ENCODE measurements at regions not wholly inside any gene's neighbourhood (a gene's known extent, or its start where the extent isn't known, plus 50 kb on each side); places are given as distances from the start of the nearest gene placed in this dataset.

DNA sequence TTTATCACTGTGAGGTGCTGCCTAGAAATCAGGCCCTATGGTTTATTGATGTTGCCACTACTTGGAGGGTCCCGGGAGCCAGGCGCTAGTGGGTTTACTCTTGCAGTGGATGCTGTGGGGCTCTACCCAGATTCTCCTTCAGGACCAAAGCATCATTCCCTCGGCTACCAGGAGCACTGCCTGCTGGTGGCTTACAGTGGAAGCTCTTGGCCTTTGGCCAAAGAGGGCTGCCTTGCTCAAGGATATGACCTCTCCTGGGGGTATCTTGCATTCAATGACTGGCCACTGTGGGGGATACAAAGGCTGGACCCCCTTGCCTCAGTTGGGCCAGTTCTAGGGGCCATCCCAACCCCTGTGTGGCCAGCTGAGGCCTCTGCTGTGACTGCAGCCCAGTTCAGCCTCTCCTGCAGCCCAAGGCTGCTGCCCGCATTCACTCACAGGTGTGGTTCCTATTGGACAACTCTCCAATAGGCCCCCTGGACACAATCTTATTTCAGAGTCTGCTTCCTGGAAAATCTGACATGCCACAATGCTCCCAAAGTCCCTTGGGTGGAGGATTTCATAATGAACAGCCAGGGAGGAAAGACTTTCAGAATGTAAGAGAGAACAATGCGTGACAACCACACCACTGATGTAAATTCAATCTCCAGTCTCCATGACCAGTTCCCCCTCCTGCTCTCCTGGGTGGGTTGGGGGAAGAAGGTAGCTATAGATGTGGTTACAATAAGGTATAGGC is 196.3 kb downstream of the SNX10 start:
- DNase-seq (ENCODE audit: low spot score): no peak

DNA sequence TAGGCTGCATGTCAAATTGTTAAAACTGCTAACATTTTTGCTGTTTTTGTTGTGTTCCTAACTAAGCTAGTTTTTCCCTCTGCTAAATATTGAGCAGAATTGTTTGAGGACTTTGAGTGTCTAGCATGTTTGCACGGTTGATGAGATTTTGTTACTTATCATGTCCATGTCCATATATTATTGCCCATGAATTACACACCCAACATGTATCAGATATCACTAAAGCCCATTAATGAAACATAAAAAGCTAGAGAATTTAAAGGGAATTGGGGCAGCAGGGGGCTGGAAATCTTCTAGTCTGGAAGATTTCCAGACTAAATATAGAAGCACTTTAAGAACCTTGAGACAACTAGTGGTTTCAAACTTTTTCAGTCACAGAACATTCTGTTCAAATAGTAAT is 197.7 kb downstream of the SNX10 start:
- DNase-seq (ENCODE audit: low spot score): no peak

DNA sequence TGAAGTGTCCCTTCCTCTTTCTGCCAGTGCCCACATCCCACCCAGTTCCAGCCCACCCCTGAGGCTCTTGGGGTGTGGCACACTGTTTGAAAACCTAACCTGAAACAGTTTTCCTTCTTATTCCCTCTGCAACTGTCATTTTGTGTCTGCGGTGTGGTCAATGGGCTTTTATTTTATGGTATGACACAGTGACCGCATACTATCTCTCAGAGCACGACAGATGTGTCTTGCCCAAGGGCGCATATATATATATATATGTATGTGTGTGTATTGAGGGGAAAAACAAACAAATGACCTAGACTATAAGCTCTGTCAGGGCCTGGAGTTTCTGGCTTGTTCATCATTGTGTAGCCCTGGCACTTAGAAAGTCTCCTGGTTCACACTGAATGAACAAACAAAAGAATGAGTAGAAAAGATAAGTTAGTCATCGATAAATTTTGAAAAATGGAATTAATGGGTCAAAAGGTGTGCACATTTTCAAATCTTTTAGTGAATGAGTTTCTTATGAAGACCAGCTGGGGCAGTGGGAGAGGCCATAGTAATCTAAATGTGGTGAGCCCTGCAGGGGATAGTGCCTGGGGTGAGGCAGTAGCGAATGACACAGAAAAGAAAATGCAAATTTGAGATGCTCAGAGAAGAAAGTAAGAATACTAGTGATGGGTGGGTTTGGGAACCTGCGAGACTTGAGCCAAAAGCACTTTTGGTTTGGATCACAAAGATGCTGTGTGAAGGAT is 198.4 kb downstream of the SNX10 start:
- no peak for DNase-seq (ENCODE audit: low spot score)

DNA sequence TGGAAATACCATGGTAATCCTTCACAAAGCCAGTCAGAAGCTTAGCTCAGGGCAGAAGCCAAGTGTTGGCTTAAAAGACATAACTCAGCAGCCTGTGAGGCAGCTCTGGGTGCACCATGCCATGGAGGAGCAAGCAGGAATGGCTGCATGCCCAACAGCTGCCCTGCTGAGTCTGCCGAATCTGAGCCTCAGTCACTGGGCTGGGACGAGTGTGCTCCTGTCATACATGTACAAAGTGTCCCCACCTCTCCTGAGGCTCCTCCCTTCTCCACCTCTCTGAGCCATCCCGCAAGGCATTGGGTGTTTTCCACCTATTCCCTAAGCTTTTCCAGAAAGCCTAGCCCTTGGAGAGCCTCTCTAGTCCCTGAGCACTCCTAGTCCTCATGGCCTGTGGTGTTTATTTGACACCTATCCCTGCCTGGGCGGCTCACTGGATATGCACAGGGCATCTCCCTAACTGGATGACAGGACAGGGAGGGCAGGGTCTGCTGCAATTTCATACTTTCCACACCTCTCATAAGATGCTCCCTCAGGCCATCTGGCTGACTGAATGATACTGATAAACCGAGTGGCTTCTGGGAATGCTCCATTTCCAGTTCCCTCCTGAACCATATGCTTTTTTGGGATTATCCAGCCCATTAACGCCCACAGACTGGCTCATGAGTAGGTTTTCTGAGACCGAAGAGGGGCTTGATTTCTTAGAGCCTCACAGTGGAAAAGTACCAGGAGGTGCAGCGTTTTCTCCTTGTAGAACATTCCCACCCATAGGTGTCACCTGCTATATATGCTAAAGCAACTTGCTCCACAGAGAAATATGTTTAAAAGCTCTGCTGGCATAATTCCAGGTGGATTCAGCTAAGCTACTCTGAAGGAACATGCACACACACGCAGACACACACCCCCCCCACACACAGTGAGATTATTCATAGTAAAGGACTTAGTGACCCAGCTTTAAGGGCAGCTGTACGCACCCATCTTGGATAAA is 199.3 kb downstream of the SNX10 start:
- DNase-seq (ENCODE audit: low spot score): peak; percentile 70

DNA sequence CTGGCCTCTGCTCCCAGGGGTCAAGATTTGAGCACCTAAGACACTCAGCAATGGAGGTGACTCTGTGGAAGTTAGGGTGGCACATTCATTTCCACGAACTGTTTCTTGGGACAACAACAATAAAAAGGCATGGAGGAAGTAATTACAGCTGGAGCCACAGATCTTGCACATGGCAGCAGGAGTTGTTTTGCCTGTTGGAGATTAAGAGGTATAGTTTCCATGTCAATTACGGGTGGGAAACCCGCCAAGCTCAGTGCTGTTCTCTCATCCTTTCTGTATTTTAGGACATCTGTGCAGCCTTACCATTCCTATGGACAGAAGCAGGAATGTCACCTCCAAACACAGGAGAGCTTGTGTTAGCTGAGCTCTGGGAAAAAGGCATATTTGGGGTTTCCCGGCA is 201.2 kb downstream of the SNX10 start:
- DNase-seq (ENCODE audit: low spot score): no peak

DNA sequence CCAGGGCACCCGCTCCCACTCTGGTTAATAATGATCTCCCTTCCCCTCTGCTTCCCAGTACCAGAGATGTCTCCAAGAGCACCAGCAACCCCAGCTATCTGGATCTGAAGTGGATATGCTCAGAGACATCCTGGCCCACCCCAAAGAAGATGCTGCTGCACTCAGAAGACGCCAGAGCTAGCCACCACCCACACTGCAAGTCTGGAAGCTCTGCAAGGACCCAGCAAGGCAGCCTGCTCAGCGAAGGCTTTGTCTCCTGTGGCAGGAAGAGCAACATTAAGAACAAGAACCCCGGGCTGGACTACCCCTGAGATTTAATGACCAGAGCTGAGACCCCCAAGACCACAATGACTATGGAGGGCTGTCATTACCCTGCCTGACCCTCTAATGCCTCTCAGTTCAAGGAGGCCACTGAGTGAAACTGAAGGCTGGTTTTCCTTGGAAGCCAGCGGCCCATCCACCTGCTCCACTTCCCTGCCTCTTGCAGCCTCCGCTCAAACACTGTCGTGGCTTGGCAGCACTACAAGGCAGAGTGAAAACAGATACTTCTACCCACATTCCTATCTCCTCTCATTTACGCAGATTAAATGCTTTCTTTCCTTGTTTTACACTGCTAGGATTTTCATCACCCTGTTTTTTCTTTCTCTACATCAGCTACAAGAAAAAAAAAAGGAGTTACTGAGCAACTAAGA is 202.2 kb downstream of the SNX10 start:
- DNase-seq (ENCODE audit: low spot score): no peak

DNA sequence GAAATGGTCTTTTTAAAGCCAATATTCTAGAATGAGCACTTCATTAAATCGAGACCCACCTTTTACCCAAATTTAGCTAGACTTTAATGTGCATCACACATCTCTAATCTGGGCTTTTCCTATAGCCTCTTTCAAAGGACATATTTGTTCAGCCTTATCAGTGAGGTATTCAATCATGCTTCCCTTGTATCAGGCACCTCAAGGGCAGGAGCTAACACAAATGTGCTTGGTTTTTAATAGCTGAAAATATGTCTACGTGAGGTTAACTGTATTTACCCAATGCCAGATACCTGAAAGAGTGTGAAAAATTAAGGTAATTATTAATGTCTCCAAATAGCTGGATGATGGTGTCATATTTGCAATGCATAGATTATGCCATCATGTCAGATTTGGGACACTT is 203.9 kb downstream of the SNX10 start:
- no peak for DNase-seq (ENCODE audit: low spot score)

DNA sequence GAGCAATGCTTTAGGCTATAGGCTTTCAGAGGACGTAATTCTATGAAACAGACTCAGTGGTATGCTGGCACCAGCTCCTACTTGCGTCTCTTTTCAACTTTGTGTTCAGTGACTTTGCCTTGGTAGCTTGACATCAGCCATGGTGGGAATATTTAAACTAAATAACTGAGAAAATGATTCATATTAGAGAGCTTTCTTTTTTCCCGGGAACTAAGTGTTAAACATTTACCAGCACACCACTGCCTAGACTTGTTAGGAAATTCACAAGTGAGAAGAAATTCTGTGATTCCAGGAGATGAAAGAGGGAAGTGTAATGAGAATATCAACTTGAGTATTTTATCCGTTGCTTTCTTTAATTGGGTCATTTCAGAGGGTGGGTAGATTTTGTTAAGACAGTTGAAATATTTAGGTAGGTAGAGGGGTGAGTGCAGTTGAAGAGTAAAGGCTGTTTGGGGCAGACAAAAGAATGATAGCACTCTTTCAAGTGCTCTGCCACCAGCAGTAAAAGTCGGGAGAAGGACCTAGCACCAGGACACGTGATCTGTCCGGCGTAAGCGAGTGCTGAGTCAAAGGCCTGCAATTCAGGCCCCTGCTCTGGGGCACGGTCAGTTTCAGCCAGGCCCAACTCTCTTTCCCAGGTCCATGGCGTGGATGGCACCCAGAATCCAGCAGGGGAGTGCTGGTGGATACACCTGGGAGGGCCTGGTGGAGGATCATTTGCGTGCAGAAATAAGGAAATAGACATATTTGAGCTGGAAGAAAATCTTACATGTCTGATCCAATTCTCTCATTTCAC is 206.3 kb downstream of the SNX10 start:
- DNase-seq (ENCODE audit: low spot score): no peak

DNA sequence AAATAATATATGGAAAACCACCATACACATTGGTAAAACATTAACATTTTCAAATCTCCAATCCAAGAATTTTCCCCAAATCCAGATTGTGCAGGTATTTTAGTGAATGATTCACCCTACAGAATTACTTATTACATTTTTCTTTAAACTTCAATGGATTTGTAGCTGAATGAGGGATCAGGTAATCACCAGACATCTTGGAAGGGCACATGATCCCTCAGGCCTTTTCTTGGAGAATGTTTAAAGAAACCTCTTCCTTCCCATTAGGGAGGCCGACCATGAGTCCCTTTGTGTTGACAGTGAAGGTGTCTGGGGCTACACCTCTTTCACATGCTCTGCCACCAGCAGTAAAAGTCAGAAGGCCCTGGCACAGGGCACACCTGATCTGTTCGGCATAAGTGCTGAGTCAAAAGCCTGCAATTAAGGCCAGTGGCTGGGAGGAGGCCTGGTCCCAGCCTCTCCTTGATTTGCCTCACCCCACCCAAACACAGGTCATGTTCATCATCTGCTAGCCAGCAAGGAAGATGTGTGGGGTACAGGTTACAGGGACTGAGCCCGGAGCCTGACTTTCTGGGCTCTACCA is 207.7 kb downstream of the SNX10 start:
- DNase-seq (ENCODE audit: low spot score): no peak

DNA sequence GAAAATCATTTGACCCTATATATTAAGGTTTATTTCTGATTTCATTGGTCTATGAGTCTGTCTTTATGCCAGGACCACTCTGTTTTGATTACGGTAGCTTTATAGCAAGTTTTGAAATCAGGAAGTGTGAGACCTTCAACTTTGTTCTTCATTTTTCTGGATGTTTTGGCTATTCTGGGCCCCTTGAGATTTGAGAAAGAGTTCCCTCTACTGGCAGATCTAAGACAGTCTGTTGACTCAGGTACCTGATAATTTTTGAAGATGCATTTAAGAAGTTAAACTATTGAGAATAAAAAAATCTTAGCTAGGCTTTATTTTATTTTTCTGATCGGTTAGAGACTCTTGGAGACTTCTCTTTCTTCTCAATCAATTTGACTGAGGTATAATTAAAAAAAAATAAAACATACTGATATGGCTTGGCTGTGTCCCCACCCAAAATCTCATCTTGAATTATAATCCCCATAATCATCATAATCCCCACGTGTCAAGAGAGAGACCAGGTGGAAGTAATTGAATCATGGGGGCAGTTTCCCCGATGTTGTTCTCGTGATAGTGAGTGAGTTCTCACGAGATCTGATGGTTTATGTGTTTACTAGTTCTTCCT is 209.2 kb downstream of the SNX10 start:
- peak; percentile 65 for DNase-seq (ENCODE audit: low spot score)

DNA sequence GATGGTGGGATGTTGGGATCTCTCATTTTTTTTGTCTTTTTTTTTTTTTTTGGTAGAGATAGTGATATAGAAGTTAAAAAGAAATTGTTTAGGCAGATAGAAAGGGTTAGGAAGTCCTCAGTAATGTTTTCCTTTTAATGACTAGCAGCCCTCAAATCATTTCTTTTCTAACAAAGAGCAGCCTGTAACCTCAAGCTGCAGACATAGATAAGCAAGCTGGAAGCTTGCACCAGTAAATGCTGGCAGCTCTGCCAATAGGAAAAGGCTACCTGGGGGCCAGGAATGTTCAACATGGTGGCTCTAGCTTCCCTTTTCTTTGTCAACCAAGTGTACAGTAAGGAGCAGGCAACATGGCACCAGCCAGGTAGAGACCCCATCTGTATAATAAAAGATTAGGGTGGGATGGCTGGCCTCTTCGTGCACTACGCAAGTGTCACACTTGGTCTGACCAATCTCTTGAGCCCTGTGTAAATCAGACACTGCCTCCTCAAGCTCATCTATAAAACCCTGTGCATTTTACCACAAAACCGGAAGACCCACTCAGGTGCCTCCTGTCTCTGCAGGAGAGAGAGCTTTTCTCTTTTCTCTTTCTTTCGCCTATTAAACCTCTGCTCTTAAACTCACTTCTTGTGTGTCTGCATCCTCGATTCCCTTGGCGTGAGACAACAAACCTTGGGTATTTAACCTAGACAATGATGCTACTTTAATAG is 212.9 kb downstream of the SNX10 start:
- DNase-seq (ENCODE audit: low spot score): no peak

DNA sequence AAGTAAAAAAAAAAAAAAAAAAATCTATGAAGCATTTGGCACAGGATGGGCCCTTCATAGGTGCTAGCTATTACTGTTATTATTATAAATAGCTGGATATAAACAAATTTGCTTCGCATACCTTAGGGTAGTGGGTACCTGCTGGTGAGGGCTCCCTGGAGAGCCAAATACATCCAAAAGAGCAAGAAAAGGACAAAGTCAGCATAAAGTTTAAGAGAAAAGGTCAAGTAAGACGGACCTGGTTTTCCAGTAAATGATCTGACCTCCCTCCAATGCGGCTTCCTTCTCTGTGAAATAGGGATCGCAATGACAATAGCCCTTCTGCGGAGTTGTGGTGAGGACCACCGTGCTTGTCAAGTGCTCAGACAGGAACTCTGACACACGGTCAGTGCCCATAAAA is 214.5 kb downstream of the SNX10 start:
- DNase-seq (ENCODE audit: low spot score): no peak

DNA sequence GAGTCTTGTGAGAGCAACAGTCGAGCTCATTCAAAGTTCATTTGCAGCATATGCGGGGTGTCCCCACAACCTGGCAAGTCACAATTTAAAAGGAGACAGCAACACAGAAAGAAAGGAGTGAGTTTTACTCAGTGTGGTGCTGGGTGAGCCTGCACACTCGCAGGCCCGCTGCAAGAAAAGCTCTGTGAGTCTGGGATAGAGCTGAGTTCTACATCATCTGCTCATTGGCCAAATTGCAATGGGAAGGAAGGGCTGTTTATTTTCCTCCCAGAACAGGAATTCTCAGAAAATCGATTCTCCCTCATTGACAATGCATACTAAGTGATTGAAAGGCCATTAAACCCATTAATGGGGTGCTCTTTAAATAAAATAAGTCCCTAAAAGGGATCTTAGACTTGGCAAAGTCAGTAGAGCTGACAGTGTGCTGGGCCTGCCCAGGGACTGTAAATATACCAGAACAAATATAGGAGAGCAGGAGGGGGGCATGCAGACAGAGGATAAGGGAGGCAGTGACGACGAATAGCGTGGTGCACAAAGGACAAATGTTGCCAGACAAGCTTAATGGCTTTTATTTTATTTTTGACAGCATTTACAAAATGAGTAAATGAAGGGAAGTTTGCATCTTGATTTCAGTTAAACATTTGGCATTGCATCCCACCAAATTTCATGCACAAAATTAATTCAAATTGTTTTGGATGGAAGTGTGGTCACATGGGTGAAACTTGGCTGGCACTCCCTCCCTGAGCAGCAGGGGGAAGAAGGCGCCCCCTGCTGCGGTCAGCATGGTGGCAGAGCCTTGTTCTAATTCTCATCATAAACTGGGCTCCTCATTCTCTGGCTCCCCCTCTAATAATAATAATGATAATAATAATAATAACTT is 215.7 kb downstream of the SNX10 start:
- DNase-seq (ENCODE audit: low spot score): peak; percentile 66

DNA sequence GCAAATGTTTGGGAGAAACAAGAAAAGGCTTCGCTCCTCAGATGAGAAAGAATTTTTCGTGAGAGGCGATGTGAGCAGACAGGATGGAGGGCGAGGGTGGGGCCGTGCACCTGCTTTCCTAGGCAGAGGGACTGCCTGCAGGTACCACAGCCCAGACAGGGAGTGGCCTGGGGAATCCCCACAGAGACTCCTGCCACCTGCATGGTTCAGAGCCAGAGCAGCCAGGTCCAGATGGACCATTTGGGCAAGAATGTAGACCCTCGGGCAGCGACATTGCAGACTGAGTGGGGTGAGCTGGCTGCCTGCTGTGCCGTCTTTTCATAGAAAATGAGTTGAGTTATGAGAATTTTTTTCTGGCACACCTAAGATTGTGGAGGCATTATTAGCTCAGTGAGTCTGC is 216.8 kb downstream of the SNX10 start:
- peak; percentile 61 for DNase-seq (ENCODE audit: low spot score)

DNA sequence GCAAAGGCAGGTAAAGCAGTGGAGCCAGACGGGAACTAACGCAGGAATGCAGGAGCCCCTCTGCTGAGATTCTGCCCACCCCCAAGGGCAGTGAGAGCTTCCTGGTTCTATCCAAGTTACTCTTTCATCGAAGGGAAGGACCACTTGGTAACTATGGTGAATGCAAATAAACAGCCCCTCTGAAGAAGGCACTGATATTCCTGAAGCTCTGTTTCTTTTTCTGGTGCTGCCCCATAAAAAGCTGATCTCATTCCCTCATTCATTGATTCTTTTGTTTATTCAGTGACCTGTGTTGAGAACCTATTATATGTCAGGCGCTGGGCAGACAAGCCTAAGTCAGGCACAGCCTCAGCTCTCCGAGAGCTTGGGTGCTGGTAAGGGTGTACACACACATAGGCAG is 217.3 kb downstream of the SNX10 start:
- no peak for DNase-seq (ENCODE audit: low spot score)

DNA sequence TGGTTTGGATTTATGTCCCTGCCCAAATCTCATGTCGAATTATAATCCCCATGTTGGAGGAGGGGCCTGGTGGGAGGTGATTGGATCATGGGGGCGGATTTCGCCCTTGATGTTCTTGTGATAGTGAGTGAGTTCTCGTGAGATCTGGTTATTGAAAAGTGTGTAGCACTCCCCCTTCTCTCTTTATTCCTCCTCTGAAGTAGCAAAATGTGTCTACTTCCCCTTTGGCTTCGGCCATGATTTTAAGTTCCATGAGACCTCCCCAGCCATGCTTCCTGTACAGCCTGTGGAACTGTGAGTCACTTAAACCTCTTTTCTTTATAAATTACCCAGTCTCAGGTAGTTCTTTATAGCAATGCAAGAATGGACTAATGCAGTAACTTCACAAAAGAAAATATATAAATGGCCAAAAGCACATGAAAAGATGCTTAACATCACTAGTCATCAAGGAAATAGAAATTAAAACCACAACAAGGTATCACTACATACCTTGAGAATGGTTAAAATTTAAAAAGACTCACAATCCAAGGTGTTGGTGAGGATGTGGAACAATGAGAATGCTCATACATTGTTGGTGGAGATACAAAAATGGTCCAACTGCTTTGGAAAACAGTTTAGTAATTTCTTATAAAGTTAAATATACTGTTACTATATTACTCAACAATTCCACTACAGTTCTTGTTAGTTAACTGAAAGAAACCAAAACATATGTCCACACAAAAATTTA is 218.7 kb downstream of the SNX10 start:
- no peak for DNase-seq (ENCODE audit: low spot score)

DNA sequence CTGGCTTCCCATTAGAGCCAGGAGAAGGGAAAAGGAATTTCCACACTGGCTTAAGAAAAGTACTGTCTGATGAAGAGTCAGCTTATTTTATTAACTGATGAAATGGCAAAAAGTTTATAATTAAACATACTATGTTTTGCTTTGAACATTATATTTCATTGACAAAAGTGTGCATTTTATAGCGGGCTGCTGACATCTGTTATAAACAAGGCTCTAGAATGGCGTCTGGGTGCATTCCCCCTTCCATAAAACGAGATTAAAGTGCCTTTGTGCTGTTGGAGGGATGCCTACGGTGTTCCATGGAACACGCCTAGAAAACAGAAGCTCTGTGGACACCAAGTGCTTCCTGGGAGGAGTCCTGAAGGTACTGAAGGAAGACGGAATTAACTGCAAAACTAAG is 220.2 kb downstream of the SNX10 start:
- no peak for DNase-seq (ENCODE audit: low spot score)

DNA sequence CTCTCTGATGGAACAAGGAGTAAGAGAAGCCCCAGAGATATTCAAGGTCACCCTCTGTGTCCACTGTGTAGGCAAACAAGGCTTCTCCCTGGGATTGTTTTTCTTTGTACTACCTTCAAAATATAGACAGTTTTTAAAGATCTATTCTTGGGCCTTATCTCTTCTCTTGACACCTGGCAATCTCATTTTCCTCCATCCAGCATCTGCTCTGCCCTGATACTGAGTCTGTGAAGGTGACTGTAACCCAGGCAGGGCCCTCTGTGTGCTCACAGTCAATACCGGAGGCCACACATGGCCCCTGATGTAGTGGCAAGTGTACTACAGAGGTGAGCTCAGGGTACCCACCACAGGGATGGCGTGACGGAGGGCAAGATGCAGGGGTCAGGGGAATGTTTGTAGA is 221.1 kb downstream of the SNX10 start:
- no peak for DNase-seq (ENCODE audit: low spot score)
